GM23338 (cell line): ENCODE measurements at regions not wholly inside any gene's neighbourhood (a gene's known extent, or its start where the extent isn't known, plus 50 kb on each side); places are given as distances from the start of the nearest gene placed in this dataset.

ENCODE experiments used
- ATAC-seq: fragments of 200-7000 bp; cut with Tn5 transposase; 3 replicates; pipeline ENCODE4 v1.9.1; 2020
- DNase-seq: peaks from one replicate; pipeline ENCODE4 v3.0.0-alpha.2; 2015; ENCODE audit warnings: low spot score
- H2AFZ ChIP-seq: fragments of 200-600 bp; sonication (generic); 2 replicates; pipeline ENCODE4 v1.8.0; 2016; ENCODE audit warnings: antibody characterized with exemption, mild to moderate bottlenecking, moderate library complexity
- H3F3A ChIP-seq: fragments of 200-600 bp; sonication (generic); replicated peaks from 2 replicates; pipeline ENCODE4 v1.8.0; 2017; ENCODE audit warnings: antibody characterized with exemption, mixed run types, low read depth
- H3K27ac ChIP-seq: fragments of 200-600 bp; sonication (generic); 2 replicates; pipeline ENCODE4 v1.6.1; 2016; ENCODE audit warnings: low read depth
- H3K27me3 ChIP-seq: fragments of 200-600 bp; sonication (generic); 2 replicates; pipeline ENCODE4 v1.8.0; 2016; ENCODE audit warnings: mild to moderate bottlenecking, mixed run types, moderate library complexity; ENCODE audit not compliant: insufficient read depth
- H3K36me3 ChIP-seq: fragments of 200-600 bp; sonication (generic); 2 replicates; pipeline ENCODE4 v1.8.0; 2016; ENCODE audit warnings: mild to moderate bottlenecking; ENCODE audit not compliant: insufficient read depth
- H3K4me1 ChIP-seq: fragments of 200-600 bp; sonication (generic); 2 replicates; pipeline ENCODE4 v1.8.0; 2016; ENCODE audit warnings: mild to moderate bottlenecking, moderate library complexity; ENCODE audit not compliant: insufficient read depth
- H3K4me2 ChIP-seq: fragments of 200-600 bp; sonication (generic); 2 replicates; pipeline ENCODE4 v1.7.1; 2017; ENCODE audit warnings: mixed run types
- H3K4me3 ChIP-seq: fragments of 200-600 bp; sonication (generic); 2 replicates; pipeline ENCODE4 v1.6.1; 2016; ENCODE audit warnings: mixed run types
- H3K79me2 ChIP-seq: fragments of 200-600 bp; sonication (generic); replicated peaks from 2 replicates; pipeline ENCODE4 v1.8.0; 2017; ENCODE audit warnings: mild to moderate bottlenecking; ENCODE audit not compliant: insufficient read depth
- H3K9me2 ChIP-seq: fragments of 200-600 bp; sonication (generic); 2 replicates; pipeline ENCODE4 v1.8.0; 2017; ENCODE audit not compliant: insufficient read depth
- H4K20me1 ChIP-seq: fragments of 200-600 bp; sonication (generic); replicated peaks from 2 replicates; pipeline ENCODE4 v1.8.0; 2017; ENCODE audit warnings: mild to moderate bottlenecking; ENCODE audit not compliant: insufficient read depth
- H3K27ac Mint-ChIP-seq: 2 replicates; pipeline ENCODE4 v1.8.0; 2020; ENCODE audit warnings: inconsistent platforms, mild to moderate bottlenecking, moderate library complexity, mixed read lengths
- H3K27me3 Mint-ChIP-seq: 3 replicates; pipeline ENCODE4 v1.8.0; 2022; ENCODE audit warnings: low read depth, mild to moderate bottlenecking, moderate library complexity, mixed read lengths, inconsistent platforms; ENCODE audit not compliant: insufficient read depth, poor library complexity
- H3K36me3 Mint-ChIP-seq: 3 replicates; pipeline ENCODE4 v1.8.0; 2021; ENCODE audit warnings: low read depth, mild to moderate bottlenecking, inconsistent platforms, moderate library complexity, mixed read lengths
- H3K4me1 Mint-ChIP-seq: 3 replicates; pipeline ENCODE4 v1.8.0; 2020; ENCODE audit warnings: mild to moderate bottlenecking, inconsistent platforms, mixed read lengths
- H3K4me3 Mint-ChIP-seq: 3 replicates; pipeline ENCODE4 v1.8.0; 2021; ENCODE audit warnings: moderate library complexity, mild to moderate bottlenecking, inconsistent platforms, mixed read lengths
- H3K9me3 Mint-ChIP-seq: 3 replicates; pipeline ENCODE4 v1.8.0; 2020; ENCODE audit warnings: moderate library complexity, mild to moderate bottlenecking, inconsistent platforms, mixed read lengths
- CREB1 ChIP-seq: fragments of 250-450 bp; sonication (Bioruptor Pico); IDR thresholded peaks from 2 replicates; pipeline ENCODE4 v1.5.0; 2020; ENCODE audit warnings: low read depth, mild to moderate bottlenecking, moderate library complexity
- ETS1 ChIP-seq: IDR thresholded peaks from 2 replicates; pipeline ENCODE4 v1.6.1; 2016; ENCODE audit warnings: antibody characterized with exemption
- POLR2AphosphoS5 ChIP-seq: IDR thresholded peaks from 2 replicates; pipeline ENCODE4 v1.6.1; 2016; ENCODE audit warnings: antibody characterized with exemption, low read depth
- STAT1 ChIP-seq: IDR thresholded peaks from one replicate; pipeline ENCODE4 v1.6.1; 2016; ENCODE audit warnings: antibody characterized with exemption; ENCODE audit not compliant: unreplicated experiment
- ZNF331 ChIP-seq: fragments of 250-450 bp; sonication (Bioruptor Pico); IDR thresholded peaks from 2 replicates; pipeline ENCODE4 v1.5.0; 2020; ENCODE audit warnings: low read depth, mild to moderate bottlenecking, moderate library complexity
- ZNF462 ChIP-seq: fragments of 250-450 bp; sonication (Bioruptor Pico); IDR thresholded peaks from 2 replicates; pipeline ENCODE4 v1.5.0; 2020; ENCODE audit warnings: mild to moderate bottlenecking, moderate library complexity

- TF ChIP-seq ZNF462 (no peak), ETS1 (no peak)
These were observed 618.2 kb upstream of the FRG1 start (continued) for GRCh38 chr4:189322426-189322825.

- H3F3A ChIP-seq: no peaks in the 10 kb centered on the region
- H2AFZ ChIP-seq: no peak overlapping the region
- no peaks in the 10 kb centered on the region for H3K36me3 ChIP-seq
- H3K9me3 Mint-ChIP-seq: peaks cover 42% of the 10 kb centered on the region
- H3K9me2 ChIP-seq: no peaks in the 10 kb centered on the region
- H3K27ac Mint-ChIP-seq: no peak overlapping the region
- no peak overlapping the region for H3K27ac ChIP-seq
- H3K79me2 ChIP-seq: no peaks in the 10 kb centered on the region
- ATAC-seq (no peak), DNase-seq (no peak)
- no peak overlapping the region for H3K4me3 ChIP-seq
- no peak overlapping the region for H3K4me2 ChIP-seq
- H4K20me1 ChIP-seq: no peaks in the 10 kb centered on the region
- H3K27me3 Mint-ChIP-seq: peaks cover 2% of the 10 kb centered on the region
- no peaks in the 10 kb centered on the region for H3K27me3 ChIP-seq
- H3K4me1 ChIP-seq: no peaks in the 10 kb centered on the region
- no peak overlapping the region for H3K4me3 Mint-ChIP-seq
- no peaks in the 10 kb centered on the region for H3K4me1 Mint-ChIP-seq
- no peaks in the 10 kb centered on the region; the same call in 2 of the 3 replicates for H3K36me3 Mint-ChIP-seq
- TF ChIP-seq ZNF462: no peak
- TF ChIP-seq POLR2AphosphoS5: no peak
- TF ChIP-seq STAT1: no peak
- TF ChIP-seq CREB1: no peak
- no peak for TF ChIP-seq ZNF331 (CRISPR knock-in tag)
These were observed 598.8 kb upstream of the FRG1 start for GRCh38 chr4:189341881-189342280.
